NCI-H748 (cell line): ENCODE measurements at regions not wholly inside any gene's neighbourhood (a gene's known extent, or its start where the extent isn't known, plus 50 kb on each side); places are given as distances from the start of the nearest gene placed in this dataset.

Experiments used
- DNase-seq: peaks from one replicate; lab custom pipeline; 2025; ENCODE audit not compliant: unreplicated experiment; lab: John Stamatoyannopoulos, UW

- no peak for DNase-seq
Measured at GRCh38 chr1:47551971-47552528, 114.2 kb downstream of the FOXD2 start.

GRCh38 chr1:47554082-47554481 lies 116.2 kb downstream of the FOXD2 start:
- no peak for DNase-seq

- DNase-seq, result no peak
Measured at GRCh38 chr1:47554901-47555300, 117.1 kb downstream of the FOXD2 start.

- no peak for DNase-seq
Measured at GRCh38 chr1:47555306-47555705, 117.5 kb downstream of the FOXD2 start.

- DNase-seq, result peak; percentile 49
Measured at GRCh38 chr1:47555841-47556560, 118.2 kb downstream of the FOXD2 start.

GRCh38 chr1:47557066-47557465 lies 119.2 kb downstream of the FOXD2 start:
- no peak for DNase-seq

GRCh38 chr1:47558601-47559593 lies 121.1 kb downstream of the FOXD2 start:
- peak; percentile 72 for DNase-seq

GRCh38 chr1:47559944-47560695 lies 122.3 kb downstream of the FOXD2 start:
- DNase-seq, result no peak

- DNase-seq, result no peak
Measured at GRCh38 chr1:47561523-47562007, 123.7 kb downstream of the FOXD2 start.

- DNase-seq, result no peak
Measured at GRCh38 chr1:47562147-47562546, 124.3 kb downstream of the FOXD2 start.

GRCh38 chr1:47562799-47563198 lies 125.0 kb downstream of the FOXD2 start:
- DNase-seq, result no peak

- no peak for DNase-seq
Measured at GRCh38 chr1:47563201-47563600, 125.4 kb downstream of the FOXD2 start.

GRCh38 chr1:47564570-47564969 lies 126.7 kb downstream of the FOXD2 start:
- DNase-seq, result no peak

- no peak for DNase-seq
Measured at GRCh38 chr1:47565092-47565491, 127.2 kb downstream of the FOXD2 start.

GRCh38 chr1:47565676-47566075 lies 127.8 kb downstream of the FOXD2 start:
- DNase-seq, result no peak

GRCh38 chr1:47568763-47569162 lies 130.9 kb downstream of the FOXD2 start:
- DNase-seq, result no peak

GRCh38 chr1:47569261-47569660 lies 131.4 kb downstream of the FOXD2 start:
- DNase-seq, result no peak

- no peak for DNase-seq
Measured at GRCh38 chr1:47569681-47570470, 132.0 kb downstream of the FOXD2 start.

- no peak for DNase-seq
Measured at GRCh38 chr1:47571161-47571560, 133.3 kb downstream of the FOXD2 start.

- no peak for DNase-seq
Measured at GRCh38 chr1:47571952-47572351, 134.1 kb downstream of the FOXD2 start.
